Frontal cortex (tissue), 3 donors: ENCODE measurements at regions not wholly inside any gene's neighbourhood (a gene's known extent, or its start where the extent isn't known, plus 50 kb on each side); places are given as distances from the start of the nearest gene placed in this dataset.
"Not testable (repeated sequence)": the region's sequence is repeated elsewhere in the genome, so short reads cannot be mapped to it uniquely, and the experiment has no call there.

ENCODE experiments used
- DNase-seq, 2 donors: peaks; one replicate each; pipeline ENCODE4 v3.0.0; 2012; ENCODE audit warnings: low spot score in 2 of 2
- FAIRE-seq: peaks from 2 replicates; lab custom pipeline; 2012; peaks lifted over from hg19 to GRCh38; lab: Jason Lieb, UNC
- donor health status: control.
- donor health status: control.
- donor health status: control.

DNA sequence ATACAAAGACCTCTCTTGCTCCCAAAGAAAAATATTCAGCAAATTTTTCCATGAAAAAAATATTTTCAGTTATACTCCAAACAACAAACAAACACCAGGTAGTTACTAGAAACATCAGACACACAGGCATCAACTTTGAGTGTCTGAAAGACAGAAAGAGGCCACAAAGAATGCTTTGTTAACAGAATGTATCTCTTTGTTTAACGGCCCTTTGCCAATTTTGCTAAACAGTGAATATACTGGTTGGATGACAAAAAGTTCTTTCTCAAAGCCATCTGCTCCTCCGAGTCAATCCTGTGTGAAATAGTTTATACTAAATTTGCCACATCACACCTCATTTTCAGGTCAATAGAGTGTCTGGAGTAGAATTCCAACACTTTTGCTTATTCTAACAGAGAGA, 216.7 kb upstream of the PHF14 start:
- DNase-seq (no peak), FAIRE-seq (peak; percentile 70)

DNA sequence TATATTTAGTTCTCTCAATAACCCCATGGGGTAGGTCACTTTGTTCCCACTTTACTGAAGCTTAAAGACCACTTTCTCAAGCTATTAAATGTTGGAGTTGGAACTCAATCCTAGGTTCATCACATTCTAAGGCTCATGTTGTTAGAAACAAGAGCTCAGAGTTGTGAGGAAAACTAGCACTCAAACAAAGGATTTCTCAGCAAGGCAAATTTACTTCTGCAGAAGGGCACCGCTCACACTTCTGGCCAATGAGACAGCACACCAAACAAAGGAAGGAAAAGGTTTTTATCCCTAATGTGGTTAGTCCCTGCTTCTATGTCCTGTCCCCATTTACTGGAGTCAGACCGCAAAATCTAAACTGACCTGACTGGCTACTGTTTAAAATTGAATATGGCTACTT, 214.6 kb upstream of the PHF14 start:
- DNase-seq (no peak), FAIRE-seq (no peak)

DNA sequence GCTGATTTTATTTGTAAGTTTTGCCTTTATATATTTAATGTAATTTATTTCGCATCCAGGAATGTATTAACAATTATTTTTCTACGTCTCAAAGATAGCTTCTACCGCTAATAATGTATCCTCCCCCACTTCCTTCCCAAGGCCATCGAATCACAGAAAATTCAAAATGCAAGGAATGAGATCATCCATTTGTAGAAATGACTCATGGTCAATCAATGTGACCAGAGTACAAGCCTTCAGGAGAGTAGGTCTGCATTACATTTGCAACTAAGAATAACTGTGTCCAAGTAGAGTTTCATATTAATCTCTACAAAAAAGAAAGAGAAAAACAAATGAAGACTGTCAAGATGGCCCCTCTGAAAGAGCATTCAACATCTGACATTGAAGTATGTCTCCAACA, 205.9 kb upstream of the PHF14 start:
- DNase-seq (no peak), FAIRE-seq (no peak)

DNA sequence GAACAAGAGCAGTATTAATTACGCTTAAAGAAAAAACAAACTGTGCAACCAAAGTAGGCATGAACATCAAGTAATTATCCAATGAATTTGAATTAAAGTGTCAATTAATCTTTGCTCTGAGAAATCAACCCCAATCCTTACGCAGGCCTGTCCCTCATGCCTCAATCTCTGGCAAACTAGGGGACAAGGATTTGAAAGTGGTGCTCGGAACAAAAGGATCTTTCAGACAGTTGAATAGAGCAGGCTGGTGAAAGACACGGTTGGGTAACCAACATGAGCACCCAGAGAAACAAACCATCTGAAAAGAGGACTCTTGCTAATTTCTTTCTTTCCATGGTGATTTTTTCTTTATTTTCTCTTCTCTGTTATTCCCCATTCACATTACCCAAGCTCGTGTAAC, 203.5 kb upstream of the PHF14 start:
- no peak for DNase-seq
- no peak for FAIRE-seq

DNA sequence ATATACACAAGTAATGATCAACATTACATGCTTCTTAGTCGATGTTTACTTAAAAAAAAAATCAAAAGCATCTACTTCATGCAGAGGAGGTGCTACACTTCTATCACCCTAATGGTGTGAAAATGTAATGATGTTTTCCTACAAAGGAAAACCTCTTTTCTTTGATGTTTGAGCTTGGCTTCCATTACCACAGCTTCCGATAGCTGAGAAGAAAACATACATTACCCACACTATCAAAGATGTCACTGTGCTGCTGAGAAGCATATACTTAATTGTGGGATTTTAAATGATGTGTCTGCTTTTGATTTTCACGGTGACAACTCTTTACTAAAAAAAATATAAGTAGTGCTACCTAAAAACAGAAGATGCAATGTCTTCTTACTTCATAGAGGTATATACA, 200.2 kb upstream of the PHF14 start:
- FAIRE-seq (no peak), DNase-seq (no peak)

DNA sequence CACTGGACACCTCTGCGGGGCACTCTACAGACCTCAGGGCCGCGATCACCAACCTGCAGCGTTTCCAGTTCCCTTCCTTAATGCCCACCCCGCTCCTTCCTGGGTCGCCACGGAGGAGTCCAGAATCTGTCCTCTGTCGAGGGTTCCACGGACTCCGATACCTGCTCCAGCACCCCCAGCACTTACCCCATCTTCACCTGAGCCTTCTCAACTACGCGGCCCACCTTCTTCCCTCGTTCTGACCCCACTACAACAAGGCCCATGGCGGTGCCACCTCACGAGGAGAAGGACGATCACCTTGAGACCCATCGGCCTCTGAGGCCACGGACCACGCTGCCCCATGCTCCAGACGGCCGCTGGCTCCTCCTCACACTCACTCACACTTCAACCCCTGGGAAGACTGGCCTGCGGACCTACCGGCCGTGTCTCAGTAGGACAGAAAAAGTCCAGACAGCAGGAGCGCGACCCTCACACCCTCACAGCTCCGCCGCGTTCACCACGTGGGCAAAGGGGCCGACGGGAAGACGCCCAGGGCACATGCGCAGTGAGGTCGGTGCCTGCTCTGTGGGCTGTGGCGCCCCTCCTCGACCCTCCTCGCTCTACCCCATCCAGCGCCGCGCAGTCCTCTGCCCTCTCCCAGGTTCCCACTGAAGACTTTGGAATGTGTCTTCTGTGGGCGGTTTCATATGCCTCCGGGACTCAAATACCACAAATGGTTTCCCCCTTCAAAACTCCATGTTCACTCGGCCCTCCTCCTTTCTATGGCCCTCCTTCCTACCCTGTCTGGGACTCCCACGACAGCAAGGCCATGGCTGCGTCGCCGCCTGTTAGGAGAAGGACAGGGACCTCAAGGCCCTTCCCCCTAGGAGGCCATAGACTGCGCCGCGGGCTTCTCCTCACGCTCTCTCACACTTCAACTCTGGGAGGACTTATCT, 193.9 kb upstream of the PHF14 start:
- FAIRE-seq (no peak), DNase-seq (no peak)

DNA sequence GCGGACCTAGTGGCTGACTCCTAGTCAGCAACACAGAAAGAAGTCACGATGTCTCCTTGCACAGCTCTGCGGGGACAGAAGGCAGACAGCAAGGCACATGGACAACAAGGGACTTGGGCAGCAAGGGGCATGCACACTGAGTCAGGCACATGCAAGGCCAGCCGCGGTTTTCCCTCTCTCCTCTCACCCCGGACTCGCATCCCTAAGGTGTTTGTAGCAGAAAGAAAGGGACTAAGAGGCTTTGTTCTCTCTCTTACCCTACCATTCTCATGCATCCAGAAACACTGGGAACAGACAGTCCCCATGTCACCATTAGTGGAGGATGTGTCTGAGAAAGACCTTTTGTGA, 193.3 kb upstream of the PHF14 start:
- DNase-seq, result no peak
- FAIRE-seq, result no peak

DNA sequence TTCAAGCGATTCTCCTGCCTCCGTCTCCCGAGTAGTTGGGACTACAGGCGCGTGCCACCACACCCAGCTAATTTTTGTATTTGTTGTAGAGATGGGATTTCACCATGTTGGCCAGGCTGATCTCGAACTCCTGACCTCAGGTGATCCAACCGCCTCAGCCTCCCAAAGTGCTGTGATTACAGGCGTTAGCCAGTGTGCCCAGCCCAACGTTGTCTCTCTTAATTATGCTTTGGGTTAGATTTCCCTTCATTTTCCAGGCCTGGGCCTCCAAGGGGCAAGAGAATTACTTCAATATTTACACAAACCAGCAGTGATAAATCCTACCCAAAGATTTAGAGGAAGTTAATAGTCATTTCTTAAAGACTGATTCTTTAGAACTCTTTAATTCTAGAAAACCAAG, 186.7 kb upstream of the PHF14 start:
- not testable (repeated sequence) for FAIRE-seq, DNase-seq

DNA sequence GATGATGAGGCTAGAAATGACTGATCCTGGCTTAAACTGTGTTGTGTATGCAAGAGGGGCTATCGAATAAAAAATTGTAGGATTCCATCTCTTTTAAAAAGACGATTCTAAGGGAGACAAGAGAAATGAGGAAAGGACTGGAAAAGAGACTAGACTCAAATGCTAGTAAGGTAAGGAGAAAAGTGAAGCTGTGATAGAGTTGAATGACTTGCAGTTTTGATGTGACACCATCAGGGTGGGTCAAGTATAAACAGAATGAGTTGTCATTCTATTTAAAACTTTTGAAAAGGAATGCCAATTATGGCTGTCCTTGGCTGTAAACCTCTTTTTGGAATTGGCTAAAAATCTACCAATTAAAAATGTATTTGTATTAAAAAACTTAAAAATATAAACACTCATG, 184.5 kb upstream of the PHF14 start:
- DNase-seq (no peak), FAIRE-seq (no peak)

DNA sequence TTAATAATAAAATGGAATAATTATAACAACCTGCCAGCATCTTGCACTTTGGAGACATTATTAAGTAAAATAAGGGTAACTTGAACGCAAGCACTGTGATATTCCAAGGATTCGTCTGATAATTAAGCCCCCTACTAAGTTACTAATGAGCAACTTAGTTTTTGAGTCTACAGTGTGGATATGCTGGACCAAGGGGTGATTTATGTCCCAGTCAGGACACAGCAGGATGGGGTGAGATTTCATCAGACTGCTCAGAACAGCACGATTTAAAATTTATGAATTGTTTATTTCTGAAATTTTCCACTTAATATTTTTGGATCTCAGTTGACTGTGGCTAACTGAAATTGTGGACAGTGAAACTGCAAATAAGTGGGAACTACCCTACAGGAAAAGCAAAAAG, 182.8 kb upstream of the PHF14 start:
- DNase-seq (no peak), FAIRE-seq (no peak)

DNA sequence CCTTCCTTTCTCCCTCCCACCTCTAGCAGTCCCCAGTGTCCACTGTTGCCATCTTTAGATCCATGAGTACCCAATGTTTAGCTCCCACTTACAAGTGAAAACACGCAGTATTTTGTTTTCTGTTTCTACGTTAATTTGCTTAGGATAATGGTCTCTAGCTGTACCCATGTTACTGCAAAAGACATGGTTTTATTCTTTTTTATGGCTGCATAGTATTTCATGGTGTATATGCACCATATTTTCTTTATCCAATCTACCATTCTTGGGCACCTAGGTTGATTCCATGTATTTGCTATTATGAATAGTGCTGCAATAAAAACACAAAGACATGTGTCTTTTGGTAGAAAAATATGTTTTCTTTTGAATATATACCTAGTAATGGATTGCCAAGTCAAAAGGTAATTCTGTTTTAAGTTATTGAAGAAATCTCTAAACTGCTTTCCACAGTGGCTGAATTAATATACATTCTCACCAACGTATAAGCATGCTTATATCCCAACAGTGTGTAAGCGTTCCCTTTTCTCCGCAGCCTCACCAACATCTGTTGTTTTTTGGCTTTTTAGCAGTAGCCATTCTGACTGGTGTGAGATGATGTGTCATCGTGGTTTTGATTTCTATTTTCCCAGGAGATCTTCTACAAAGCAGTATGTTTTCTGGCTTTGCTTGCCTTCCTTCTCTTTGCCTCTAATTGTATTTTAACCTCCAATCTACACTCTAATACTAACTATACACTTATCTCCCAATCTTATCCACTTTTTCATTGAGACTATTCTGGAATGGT, 179.5 kb upstream of the PHF14 start:
- DNase-seq (no peak), FAIRE-seq (no peak)

DNA sequence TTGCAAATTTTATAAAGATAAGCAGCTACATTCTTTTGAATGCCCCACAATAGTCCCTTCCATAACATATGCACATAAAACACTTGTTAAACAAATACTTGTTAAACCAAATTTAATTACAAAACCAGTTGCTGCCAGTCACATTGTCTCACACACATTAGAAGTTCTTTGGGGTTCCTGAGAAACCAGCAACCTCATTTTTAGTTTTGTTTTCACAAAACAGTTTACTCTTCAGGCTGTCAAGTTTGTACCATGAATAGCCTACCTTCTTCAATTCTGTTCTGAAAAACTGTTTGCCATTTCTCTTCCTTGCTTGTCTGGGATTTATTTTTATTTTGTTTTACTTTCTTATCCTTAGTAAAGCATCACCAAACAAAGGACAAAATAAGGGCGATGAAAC, 176.5 kb upstream of the PHF14 start:
- DNase-seq, result no peak
- no peak for FAIRE-seq

DNA sequence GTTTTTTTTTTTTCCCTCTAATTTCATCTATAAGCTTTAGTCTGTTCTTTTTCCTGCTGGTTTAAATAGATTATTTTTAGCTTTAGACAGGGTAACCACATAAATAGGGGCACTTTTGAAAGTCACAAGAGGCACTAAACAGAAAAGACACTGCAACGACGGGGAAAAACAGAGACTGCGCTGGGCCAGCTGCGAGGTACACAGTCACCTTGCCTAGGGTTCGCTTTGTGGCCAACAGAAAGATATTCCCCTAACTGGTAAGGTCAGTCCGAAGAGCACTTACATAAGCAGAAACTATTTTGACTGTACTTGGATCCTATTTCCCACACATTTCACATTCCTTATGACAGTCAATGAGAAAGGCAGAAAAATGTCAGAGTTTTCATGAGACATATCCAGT, 175.6 kb upstream of the PHF14 start:
- DNase-seq, result no peak
- FAIRE-seq, result no peak

DNA sequence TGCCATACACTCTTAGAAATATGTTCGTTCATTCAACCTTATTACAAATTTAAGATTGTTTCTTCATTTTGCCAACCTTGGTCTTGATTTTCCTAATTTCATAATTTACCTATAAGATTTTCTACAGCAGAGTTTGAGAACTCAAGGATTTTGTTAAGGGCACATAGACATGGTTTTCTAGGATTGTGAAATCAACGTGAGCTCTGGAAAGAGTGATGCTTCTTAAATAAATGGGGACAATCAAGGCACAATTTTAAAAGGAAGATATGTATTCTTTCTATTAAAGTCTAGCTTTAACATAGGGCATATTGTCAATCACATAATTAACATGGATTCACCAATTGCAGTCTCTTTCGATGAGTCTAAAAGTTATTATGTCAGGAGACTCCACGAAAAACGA, 174.2 kb upstream of the PHF14 start:
- DNase-seq (no peak), FAIRE-seq (no peak)

DNA sequence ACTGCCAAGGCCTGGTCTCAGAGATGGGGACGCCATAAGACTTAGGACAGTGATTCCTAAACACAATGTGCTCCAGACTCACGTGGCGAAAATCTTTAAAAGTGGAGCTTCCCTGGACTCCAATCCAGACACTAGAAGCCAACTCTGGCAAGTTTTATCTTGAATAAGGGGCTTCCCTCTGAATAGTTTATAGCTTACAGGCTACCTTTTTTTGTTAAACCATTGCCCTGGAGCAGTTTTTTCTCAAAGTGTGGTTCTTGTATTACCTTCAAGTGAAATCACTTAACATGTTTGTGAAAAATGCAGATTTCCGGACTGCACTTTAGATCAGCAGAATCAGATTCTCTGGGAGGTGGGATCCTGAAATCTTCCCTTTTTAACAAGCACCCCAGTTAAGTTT, 171.7 kb upstream of the PHF14 start:
- FAIRE-seq, result no peak
- DNase-seq, result no peak

DNA sequence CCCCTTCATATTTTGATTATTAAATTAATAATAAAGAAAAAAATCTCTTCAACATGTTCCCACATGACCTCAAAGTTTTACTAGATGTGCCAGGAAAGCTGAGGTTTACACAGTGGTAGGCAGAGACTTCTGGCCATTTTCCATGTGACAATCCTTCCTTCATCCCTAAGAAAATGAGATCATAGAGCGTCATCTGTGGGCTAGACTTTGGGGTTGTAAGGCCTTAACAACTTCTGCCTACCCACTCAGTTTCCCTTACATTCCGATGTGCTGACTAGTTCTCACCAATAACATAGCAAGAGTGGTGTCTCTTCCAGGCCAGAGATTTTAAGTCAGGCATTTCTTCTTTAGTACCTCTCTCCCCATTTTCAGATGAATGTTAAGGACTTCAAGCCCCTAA, 171.1 kb upstream of the PHF14 start:
- no peak for FAIRE-seq
- no peak for DNase-seq

DNA sequence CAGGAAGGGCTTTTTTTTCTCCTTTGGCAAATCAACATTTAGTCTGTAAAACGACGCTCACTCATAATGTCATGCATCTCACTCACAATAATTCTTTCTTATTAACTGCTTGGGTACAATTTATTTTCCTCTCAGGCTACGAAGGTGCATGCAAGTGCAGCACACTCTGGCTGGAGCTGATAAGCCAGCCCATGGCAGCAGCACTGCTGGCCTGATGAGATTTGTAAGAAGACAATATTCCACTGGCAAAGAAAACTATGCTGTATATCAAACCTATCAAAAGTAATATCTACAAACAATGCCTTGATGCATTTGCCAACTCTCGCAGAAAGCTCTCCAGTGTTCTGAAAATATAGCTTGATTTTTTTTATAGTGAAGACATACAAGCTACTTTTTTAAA, 170.0 kb upstream of the PHF14 start:
- DNase-seq (no peak), FAIRE-seq (no peak)

DNA sequence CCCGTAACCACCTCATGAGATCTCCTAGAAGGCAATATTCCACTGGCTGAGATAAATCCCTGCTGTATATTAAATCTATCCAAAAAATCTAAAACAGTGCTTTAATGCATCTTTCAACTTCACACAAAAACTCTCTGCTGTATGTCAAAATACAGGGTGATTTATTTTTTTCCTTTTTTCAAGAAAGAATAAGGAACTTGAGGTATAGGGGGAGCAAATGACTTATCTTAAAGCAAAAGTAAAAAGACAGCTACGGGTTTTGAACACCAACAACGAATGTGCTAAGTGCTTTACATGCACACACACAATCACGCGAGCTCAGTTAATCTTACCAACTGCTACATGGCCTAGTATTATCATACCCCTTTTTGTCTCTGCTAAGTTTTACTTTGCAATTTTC, 168.9 kb upstream of the PHF14 start:
- no peak for FAIRE-seq
- no peak for DNase-seq

DNA sequence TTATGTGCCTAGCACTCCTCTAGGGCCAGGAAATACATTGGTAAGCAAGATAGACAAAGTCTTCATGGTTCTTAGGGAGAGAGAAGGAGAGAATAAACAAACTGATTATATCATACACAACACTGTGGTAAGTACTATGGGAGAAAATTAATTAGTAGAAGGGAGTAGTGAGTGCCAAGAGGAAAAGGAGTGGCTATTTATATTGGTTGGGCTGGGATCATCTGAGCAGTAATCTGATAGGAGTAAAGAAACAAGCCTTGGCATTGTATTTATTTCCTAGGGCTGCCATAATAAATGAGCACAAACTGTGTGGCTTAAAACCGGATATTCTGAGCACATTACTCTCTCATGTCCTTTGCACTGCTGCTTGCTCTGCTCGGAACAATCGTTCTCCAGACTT, 158.1 kb upstream of the PHF14 start:
- no peak for DNase-seq
- no peak for FAIRE-seq

DNA sequence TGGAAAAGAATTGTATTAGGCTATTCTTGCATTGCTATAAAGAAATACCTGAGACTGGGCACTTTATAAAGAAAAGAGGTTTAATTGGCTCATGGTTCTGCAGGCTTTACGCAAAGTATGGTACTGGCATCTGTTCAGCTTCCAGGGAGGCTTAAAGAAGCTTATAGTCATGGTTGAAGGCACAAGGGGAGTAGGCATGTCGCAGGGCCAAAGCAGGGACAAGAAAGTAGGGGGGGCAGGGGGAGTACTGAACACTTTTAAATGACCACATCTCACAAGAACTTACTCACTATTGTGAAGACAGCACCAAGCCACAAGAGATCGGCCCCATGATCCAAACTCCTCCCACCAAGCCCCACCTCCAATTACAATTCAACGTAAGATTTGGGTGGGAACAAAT, 152.5 kb upstream of the PHF14 start:
- no peak for FAIRE-seq

DNA sequence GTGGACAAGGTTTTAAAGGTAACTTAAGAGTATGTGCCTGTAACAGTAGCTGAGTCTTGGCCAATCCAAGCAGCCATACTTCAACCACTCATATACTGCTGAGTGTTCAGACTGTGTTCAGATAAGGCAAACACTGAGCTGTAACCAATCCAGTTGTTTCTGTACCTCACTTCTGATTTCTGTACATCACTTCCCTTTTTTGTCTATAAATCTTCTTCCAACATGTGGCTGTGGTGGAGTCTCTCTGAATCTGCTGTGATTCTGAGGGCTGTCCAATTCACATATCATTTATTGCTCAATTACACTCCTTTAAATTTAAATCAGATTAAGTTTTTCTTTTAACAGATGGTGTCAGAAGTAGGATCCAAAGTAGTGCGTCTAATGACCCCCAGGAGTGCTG, 149.5 kb upstream of the PHF14 start:
- DNase-seq (no peak), FAIRE-seq (no peak)

More for the DNA sequence above, 152.5 kb upstream of the PHF14 start:
- no peak for DNase-seq
